ENCODE measurements at regions not wholly inside any gene's neighbourhood (a gene's known extent, or its start where the extent isn't known, plus 50 kb on each side); places are given as distances from the start of the nearest gene placed in this dataset.

DNA sequence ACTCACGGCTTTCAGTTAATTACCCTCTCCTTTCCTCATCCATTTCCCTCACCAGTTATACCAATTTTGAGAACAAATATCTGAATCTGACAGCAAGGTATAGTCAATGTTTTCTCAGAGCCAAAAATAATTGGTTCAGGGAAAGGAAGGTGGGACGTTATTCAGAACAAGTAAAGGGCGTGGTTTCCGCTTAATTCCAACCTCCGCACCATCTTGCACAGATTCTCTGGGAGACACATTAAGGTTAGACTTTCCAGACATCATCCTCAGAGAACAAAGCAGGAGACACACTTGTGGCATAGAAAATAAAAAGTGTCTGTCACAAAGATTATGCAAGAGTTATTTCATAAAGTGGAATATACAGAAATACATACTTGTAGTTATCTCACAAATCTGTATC, 441.2 kb downstream of the IRX1 start:
- peaks cover 10% of the 10 kb centered on the region for H3K9me3 Mint-ChIP-seq
- H3K4me3 Mint-ChIP-seq, result no peak overlapping the region
- H3K4me1 Mint-ChIP-seq, result peaks cover 3% of the 10 kb centered on the region
- no peak for DNase-seq
- POLR2A ChIA-PET, result no interaction called here
- no peak overlapping the region for H3K27ac Mint-ChIP-seq
- CTCF ChIA-PET, result no interaction called here
- H3K36me3 Mint-ChIP-seq (ENCODE audit: low read depth), result peaks cover 4% of the 10 kb centered on the region
- H3K27me3 Mint-ChIP-seq, result no peaks in the 10 kb centered on the region

DNA sequence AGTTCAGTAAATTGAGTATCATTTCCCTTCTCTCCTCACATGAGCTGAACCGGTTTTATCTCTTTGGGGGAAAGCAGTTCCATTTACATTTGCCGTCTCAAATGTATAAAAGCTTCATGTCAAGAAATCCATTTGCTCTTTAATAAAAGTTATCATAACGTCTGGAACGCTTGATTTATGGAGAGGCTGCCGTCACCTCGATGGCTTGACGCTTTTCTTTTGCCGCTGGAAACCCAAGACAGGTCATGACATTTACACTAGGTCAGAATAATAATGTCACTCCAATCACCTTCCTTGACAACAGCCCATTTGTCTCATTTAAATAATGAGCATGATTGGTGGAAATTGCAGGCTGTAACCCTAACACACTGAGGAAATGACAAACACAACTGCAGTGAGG, 443.4 kb downstream of the IRX1 start:
- H3K36me3 Mint-ChIP-seq (ENCODE audit: low read depth), result peaks cover 11% of the 10 kb centered on the region
- peaks cover 16% of the 10 kb centered on the region for H3K9me3 Mint-ChIP-seq
- H3K27me3 Mint-ChIP-seq, result no peaks in the 10 kb centered on the region
- POLR2A ChIA-PET, result no interaction called here
- H3K4me3 Mint-ChIP-seq, result no peak overlapping the region
- no peak for DNase-seq
- peaks cover 13% of the 10 kb centered on the region for H3K4me1 Mint-ChIP-seq
- CTCF ChIA-PET, result no interaction called here
- no peak overlapping the region for H3K27ac Mint-ChIP-seq

DNA sequence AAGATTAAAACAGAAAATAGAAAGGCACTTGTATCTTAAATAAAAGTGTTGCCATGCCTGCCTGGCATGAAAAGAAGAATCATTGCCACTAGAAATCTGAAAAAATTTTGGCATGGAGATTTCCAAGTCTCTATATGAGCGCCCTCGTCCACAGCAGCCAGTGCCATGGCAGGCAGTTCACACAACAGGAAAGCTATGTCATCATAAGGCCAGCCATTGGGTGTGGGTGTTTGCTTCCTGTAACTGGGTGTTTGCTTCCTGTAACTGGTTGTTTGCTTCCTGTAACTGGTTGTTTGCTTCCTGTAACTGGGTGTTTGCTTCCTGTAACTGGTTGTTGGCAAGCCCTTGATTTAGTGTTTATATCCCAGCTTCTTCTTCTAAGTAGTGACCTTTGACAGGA, 446.7 kb downstream of the IRX1 start:
- DNase-seq, result peak; percentile 40
- Mint-ChIP-seq H3K9me3 (peaks cover 16% of the 10 kb centered on the region), H3K4me3 (no peak overlapping the region), H3K27me3 (no peaks in the 10 kb centered on the region), H3K27ac (peak overlapping the region; percentile 83), H3K36me3 (ENCODE audit: low read depth) (peaks cover 11% of the 10 kb centered on the region), H3K4me1 (peaks cover 13% of the 10 kb centered on the region)
- ChIA-PET POLR2A (no interaction called here), CTCF (no interaction called here)

DNA sequence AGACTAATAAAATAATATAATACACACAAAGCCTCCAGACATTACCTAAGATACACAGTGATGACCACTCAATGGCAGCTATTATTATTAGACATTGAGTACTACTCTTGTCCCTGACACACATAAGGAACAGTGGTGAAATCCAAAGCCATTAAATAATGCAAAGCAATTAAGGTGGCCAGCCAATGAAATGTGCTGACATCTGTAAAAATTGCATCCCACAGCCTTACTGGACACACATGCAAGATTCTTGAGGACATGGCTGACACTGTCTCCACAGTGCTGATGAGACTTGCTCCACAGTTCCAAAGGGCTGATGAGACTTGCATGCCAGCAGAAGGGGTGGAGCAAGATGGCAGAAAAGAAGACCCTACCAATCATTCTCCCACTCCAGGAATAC, 447.5 kb downstream of the IRX1 start:
- H3K4me1 Mint-ChIP-seq, result peaks cover 13% of the 10 kb centered on the region
- peaks cover 16% of the 10 kb centered on the region for H3K9me3 Mint-ChIP-seq
- DNase-seq, result no peak
- POLR2A ChIA-PET, result no interaction called here
- CTCF ChIA-PET, result no interaction called here
- no peak overlapping the region for H3K4me3 Mint-ChIP-seq
- peaks cover 11% of the 10 kb centered on the region for H3K36me3 Mint-ChIP-seq (ENCODE audit: low read depth)
- peak overlapping the region; percentile 83 for H3K27ac Mint-ChIP-seq
- H3K27me3 Mint-ChIP-seq, result no peaks in the 10 kb centered on the region

DNA sequence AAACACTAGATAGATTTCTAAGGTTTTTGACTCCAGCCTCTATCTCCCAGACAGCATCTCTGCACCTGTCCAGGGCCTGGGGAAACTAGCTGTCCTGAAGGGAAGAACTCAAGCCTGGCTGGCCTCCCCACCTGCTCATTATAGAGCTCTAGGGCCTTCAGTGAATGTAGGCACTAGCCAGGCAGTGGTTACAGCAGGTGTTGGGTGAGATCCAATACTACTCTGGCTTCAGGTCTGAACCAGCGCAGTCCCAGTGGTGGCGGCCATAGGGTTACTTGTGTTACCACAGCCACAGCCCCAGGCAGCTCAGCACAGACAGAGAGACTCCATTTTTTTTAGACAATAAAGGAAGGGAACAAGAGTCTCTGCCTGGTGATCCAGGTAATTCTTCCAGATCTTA, 449.2 kb downstream of the IRX1 start:
- H3K27ac Mint-ChIP-seq, result no peak overlapping the region
- ChIA-PET CTCF (no interaction called here), POLR2A (no interaction called here)
- H3K27me3 Mint-ChIP-seq, result no peaks in the 10 kb centered on the region
- H3K4me1 Mint-ChIP-seq, result peaks cover 13% of the 10 kb centered on the region
- H3K9me3 Mint-ChIP-seq, result peaks cover 16% of the 10 kb centered on the region
- H3K36me3 Mint-ChIP-seq (ENCODE audit: low read depth), result peaks cover 11% of the 10 kb centered on the region
- H3K4me3 Mint-ChIP-seq, result no peak overlapping the region
- DNase-seq, result no peak

DNA sequence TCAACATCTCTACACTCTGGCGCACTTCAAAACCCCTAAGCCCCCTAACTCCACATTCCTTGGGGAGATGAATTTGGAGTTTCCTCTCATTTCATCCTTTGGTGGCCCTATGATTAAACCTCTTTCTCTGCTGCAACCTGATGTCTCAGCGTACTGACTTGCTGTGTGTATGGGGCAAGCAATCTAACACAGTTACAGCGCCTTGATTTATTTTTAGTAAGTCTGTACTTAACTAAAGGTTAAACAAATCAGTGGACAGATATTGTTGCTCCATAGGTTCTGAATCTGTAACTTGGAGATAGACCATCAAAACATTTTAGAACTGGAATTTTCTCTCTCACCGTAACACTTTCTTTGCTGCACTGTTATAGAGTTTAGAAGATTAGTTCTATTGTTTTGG, 452.8 kb downstream of the IRX1 start:
- CTCF ChIA-PET, result no interaction called here
- no peaks in the 10 kb centered on the region for H3K36me3 Mint-ChIP-seq (ENCODE audit: low read depth)

DNA sequence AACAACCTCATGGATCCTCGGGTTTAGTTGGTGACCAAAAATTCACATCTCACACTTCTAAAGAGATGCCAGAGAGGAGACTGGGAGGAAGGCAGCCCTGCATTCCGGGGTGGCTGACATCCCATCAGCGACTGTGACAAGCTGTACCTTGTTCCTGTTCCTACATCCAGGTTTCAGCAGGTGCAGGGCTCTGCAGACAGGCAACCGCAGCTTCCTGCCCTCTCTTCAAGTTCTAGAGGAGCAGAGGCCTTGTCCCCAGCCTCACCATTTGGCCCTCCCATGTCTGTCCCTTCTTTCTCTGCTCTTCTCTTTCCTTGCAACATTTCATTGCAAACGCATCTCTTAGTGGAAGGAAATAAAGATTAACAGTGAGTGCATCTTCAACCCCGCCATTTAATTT, 454.6 kb downstream of the IRX1 start:
- ChIA-PET CTCF (no interaction called here), POLR2A (no interaction called here)
- Mint-ChIP-seq H3K27ac (no peak overlapping the region), H3K36me3 (ENCODE audit: low read depth) (no peaks in the 10 kb centered on the region), H3K4me3 (no peak overlapping the region), H3K27me3 (no peaks in the 10 kb centered on the region), H3K4me1 (no peaks in the 10 kb centered on the region), H3K9me3 (no peaks in the 10 kb centered on the region)
- no peak for DNase-seq

More for the DNA sequence above, 452.8 kb downstream of the IRX1 start:
- Mint-ChIP-seq H3K27ac (no peak overlapping the region), H3K4me1 (no peaks in the 10 kb centered on the region), H3K9me3 (peaks cover 4% of the 10 kb centered on the region), H3K27me3 (no peaks in the 10 kb centered on the region), H3K4me3 (no peak overlapping the region)
- POLR2A ChIA-PET, result no interaction called here
- DNase-seq, result no peak

DNA sequence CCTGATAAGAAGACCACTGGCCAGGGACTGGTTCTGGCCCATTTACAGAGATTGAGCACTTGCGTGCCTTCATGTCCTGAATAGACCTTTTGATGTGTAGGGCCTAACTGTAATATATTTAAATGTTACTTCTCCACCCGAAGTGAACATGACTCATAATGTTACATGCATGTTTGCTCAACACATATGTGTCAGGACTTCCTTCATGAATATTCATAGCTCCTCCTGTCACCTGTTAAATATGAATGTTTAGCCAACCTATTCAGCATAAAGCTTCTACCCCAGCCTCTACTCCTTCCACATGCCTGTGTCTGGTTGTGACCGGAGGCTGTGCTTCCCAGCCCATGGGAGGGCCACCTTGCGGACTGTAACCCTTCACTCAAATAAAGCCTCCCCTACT, 457.5 kb downstream of the IRX1 start:
- Mint-ChIP-seq H3K27me3 (no peaks in the 10 kb centered on the region), H3K4me1 (no peaks in the 10 kb centered on the region), H3K4me3 (no peak overlapping the region), H3K9me3 (peaks cover 2% of the 10 kb centered on the region), H3K27ac (no peak overlapping the region), H3K36me3 (ENCODE audit: low read depth) (no peaks in the 10 kb centered on the region)
- no peak for DNase-seq
- POLR2A ChIA-PET, result no interaction called here
- CTCF ChIA-PET, result no interaction called here

DNA sequence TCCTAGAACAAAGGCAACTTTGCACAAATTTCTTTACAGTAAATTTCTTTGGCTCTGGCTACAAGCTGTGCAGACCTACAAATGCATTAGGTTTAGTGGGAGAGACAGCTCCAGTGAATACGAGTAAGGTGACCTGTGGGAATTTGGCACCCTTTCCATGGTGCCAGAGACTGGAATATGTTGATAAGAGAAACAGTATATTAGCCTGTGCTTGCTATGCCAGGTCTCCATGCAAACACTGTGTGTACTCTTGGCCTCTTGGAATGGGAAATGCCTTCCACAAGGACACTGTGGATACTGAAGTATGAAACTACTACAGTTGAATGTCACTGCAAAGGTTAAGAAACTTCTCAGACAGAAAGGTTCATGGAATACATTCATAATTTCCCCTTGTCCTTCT, 458.5 kb downstream of the IRX1 start:
- Mint-ChIP-seq H3K27ac (no peak overlapping the region), H3K4me1 (no peaks in the 10 kb centered on the region), H3K9me3 (peaks cover 2% of the 10 kb centered on the region), H3K36me3 (ENCODE audit: low read depth) (no peaks in the 10 kb centered on the region), H3K4me3 (no peak overlapping the region), H3K27me3 (no peaks in the 10 kb centered on the region)
- CTCF ChIA-PET, result no interaction called here
- POLR2A ChIA-PET, result no interaction called here
- DNase-seq, result no peak

DNA sequence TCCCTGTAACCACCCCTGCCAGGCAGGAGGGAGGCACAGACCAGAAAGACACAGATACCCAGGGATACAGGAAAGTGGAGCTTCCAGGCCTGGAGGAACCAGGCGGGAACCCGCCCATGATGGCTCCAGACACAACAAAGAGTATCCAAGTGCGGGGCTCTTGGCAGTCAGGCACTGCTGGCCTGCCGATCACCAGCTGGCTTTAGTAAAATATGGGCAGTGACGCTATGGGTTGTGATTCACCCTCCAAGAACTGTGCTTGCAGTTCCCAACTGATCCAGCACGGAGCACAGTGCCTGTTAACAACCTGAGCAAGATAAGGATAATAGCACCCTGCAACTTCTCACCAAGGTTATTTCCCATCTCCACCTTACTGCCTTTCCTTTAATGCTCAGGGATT, 463.3 kb downstream of the IRX1 start:
- no peaks in the 10 kb centered on the region for H3K27me3 Mint-ChIP-seq
- H3K4me3 Mint-ChIP-seq, result no peak overlapping the region
- H3K27ac Mint-ChIP-seq, result no peak overlapping the region
- no peaks in the 10 kb centered on the region for H3K4me1 Mint-ChIP-seq
- H3K36me3 Mint-ChIP-seq (ENCODE audit: low read depth), result no peaks in the 10 kb centered on the region
- CTCF ChIA-PET, result no interaction called here
- H3K9me3 Mint-ChIP-seq, result peaks cover 4% of the 10 kb centered on the region
- no peak for DNase-seq
- POLR2A ChIA-PET, result no interaction called here

DNA sequence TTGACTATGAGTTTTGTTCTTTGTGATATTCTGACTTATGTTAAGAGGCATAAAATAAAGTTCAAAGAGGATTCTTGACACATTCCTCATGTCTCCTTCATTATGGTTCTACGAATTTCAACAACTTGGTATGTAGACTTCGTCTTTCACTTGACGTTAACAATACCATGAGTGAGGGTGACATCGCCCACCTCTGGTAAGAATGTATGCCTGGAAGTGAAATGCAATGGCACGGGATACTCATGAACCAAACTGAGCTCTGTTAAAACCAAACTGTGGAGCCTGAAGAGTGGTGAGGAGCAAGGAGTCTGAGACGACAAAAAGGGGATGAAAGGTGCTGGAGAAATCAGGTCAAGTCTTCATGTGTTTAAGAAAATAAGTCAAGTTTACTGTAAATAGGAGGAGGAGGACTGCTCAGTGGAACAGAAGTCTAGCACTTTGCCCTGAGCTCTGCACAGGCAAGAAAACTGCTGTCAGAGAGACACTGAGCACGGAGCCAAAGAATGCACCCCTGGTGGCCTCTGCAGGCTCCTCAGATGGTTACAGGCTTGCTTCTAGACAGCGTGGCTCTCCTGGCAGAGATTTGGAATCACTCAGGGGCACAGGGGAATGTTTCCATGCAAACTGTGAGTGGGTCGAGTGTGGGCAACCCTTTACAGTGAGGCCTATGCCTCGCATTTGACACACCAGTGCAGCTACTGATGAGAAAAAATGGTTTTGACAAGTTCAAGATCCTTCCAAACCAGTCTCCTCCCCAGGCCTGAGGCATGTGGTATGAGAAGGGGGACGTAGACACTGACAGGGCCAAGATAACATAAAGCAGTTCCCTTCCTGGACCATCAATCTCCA, 470.1 kb downstream of the IRX1 start:
- ChIA-PET CTCF (no interaction called here), POLR2A (no interaction called here)
- Mint-ChIP-seq H3K27ac (no peak overlapping the region), H3K4me1 (no peaks in the 10 kb centered on the region), H3K4me3 (no peak overlapping the region), H3K27me3 (no peaks in the 10 kb centered on the region), H3K36me3 (ENCODE audit: low read depth) (no peaks in the 10 kb centered on the region), H3K9me3 (peaks cover 3% of the 10 kb centered on the region)
- DNase-seq, result no peak

DNA sequence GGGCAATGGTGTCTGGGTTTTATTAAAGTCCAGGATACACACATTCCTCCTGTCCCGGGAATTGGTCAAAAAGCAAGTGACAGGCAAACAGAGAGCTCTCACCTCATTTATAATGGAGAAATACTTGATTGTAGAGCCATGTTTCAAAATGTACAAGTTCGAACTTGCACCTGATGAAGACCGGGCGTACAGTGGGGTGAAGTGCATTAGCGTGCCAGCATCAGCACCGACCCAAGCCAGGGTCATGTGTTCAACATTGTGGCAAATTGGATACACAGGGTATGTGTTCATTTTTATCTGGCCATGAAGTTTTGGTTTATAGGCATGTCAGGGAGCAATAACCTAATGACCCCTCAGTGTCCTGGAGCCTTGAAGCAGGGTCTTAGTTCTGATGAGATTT, 472.5 kb downstream of the IRX1 start:
- H3K9me3 Mint-ChIP-seq, result peaks cover 3% of the 10 kb centered on the region
- ChIA-PET POLR2A (no interaction called here), CTCF (interaction anchor here (1.5 kb wide), 1 partner anchor 9 kb away, joined by 3 read pairs; no protein-coding TSS in a partner anchor)
- H3K27me3 Mint-ChIP-seq, result no peaks in the 10 kb centered on the region
- no peaks in the 10 kb centered on the region for H3K4me1 Mint-ChIP-seq
- DNase-seq, result no peak
- no peaks in the 10 kb centered on the region for H3K36me3 Mint-ChIP-seq (ENCODE audit: low read depth)
- no peak overlapping the region for H3K27ac Mint-ChIP-seq
- H3K4me3 Mint-ChIP-seq, result no peak overlapping the region

DNA sequence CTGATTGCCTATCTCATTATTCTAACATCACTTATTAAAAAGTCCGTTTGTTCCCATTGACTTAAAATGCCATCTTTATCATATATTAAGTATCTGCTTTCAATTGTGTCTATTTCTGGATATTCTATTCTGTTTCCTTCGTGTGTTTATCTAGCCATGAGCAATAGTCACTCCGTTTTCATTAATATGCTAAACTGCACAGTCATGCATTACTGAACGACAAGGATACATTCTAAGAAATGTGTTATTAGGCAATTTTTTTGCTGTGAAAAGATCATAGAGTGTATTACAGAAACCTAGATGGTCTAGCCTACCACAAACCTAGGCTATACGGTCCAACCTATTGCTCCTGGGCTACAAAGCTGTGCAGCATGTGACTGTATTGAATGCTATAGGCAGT, 482.9 kb downstream of the IRX1 start:
- H3K4me1 Mint-ChIP-seq, result no peaks in the 10 kb centered on the region
- no peak overlapping the region for H3K4me3 Mint-ChIP-seq

DNA sequence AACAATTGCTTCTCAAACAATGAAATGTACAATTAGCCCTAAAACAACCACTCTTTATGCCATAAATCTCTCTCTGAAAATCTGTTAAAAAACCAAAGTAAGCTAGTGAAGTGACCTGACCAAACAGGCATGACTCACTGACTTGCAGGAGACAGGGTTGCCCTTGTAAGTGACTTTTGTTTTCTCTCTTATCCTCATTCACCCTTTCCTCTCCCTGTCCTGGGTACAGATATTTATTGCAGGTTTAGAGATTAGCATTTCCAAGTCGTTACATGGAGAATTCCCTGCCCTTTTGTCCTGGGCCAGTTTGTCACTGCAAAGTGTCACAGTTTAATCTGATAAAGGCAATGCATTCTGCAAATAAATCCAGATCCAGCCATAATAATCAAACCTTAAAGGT, 484.2 kb downstream of the IRX1 start:
- Mint-ChIP-seq H3K4me1 (no peaks in the 10 kb centered on the region), H3K9me3 (peaks cover 4% of the 10 kb centered on the region), H3K27ac (no peak overlapping the region), H3K4me3 (no peak overlapping the region), H3K27me3 (no peaks in the 10 kb centered on the region), H3K36me3 (ENCODE audit: low read depth) (no peaks in the 10 kb centered on the region)
- ChIA-PET POLR2A (no interaction called here), CTCF (interaction anchor here (0.7 kb wide), 1 partner anchor 52 kb away, joined by 3 read pairs; no protein-coding TSS in a partner anchor)
- DNase-seq, result no peak

More for the DNA sequence above, 482.9 kb downstream of the IRX1 start:
- no peaks in the 10 kb centered on the region for H3K36me3 Mint-ChIP-seq (ENCODE audit: low read depth)
- POLR2A ChIA-PET, result no interaction called here
- no peak overlapping the region for H3K27ac Mint-ChIP-seq
- no peaks in the 10 kb centered on the region for H3K27me3 Mint-ChIP-seq
- CTCF ChIA-PET, result no interaction called here
- H3K9me3 Mint-ChIP-seq, result peaks cover 4% of the 10 kb centered on the region
- DNase-seq, result no peak
